ENCODE measurements at regions not wholly inside any gene's neighbourhood (a gene's known extent, or its start where the extent isn't known, plus 50 kb on each side); places are given as distances from the start of the nearest gene placed in this dataset.
"Not testable (repeated sequence)": the region's sequence is repeated elsewhere in the genome, so short reads cannot be mapped to it uniquely, and the experiment has no call there.

GRCh38 chr14:105583914-105584313 lies 57.5 kb downstream of the TMEM121 start:
- TF ChIP-seq CTCF (IDR thresholded peaks at IDR 0.05); EZH2 (IDR thresholded peaks at IDR 0.05; ENCODE audit: borderline replicate concordance, insufficient read depth, low read depth, low read length, poor library complexity, severe bottlenecking): not testable (repeated sequence)
